GM19467 (cell line): ENCODE measurements at regions not wholly inside any gene's neighbourhood (a gene's known extent, or its start where the extent isn't known, plus 50 kb on each side); places are given as distances from the start of the nearest gene placed in this dataset.
"Not testable (repeated sequence)": the region's sequence is repeated elsewhere in the genome, so short reads cannot be mapped to it uniquely, and the experiment has no call there.

Source experiments
- ATAC-seq: cut with Tn5 transposase; IDR thresholded peaks from one replicate; pipeline ENCODE4 v1.9.1; 2021; ENCODE audit warnings: mild to moderate bottlenecking, moderate library complexity; ENCODE audit not compliant: unreplicated experiment

DNA sequence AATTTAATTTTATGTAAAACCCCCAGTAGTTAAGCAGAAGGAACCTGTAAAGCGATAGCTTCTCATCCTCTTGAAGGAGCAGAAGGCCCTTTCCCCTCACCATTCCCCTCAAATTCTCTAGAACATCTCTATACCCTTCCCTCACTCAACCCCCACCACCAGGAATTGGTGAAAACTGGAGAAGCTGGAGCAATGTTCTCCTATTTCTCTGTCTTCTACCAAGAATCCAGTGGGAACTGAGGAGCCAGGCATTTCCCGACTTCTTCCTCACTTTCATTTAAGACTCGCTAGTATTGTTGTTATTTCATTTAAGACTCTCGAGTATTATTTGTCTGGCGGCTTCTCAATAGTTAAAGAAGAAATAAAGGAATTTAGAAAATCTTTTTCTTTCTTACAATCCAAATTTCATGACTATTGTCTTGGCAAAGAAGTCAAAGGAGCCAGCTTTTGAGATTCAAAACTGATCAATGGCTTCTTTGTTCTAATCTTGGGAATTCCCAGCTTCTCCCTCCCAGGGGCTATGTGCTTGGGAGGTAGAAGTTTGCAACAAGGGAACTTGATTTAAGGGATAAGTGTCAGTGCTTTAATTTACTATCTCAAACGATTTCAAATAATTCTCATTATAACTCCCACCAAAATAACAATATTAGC, 253.3 kb upstream of the ADGRL2 start:
- no peak for ATAC-seq

DNA sequence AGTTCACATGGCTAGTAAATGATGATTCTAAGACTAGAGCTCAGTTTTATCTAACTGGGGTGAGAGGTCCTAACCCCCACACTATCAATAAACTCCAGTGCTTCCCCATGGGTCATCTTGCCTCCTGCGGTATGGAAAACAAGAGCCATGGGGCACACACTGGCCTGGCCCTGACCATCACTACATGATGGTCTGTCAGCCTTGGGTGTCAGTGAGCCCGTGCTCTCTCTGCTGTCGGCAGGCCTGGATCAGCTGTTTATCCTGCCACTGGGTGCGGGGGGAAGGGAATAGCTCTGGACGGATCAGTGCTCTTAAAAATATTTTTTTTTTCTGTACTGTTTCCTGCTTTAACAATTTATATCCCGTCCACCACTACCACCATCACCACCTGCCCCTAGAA, 255.0 kb upstream of the ADGRL2 start:
- no peak for ATAC-seq

DNA sequence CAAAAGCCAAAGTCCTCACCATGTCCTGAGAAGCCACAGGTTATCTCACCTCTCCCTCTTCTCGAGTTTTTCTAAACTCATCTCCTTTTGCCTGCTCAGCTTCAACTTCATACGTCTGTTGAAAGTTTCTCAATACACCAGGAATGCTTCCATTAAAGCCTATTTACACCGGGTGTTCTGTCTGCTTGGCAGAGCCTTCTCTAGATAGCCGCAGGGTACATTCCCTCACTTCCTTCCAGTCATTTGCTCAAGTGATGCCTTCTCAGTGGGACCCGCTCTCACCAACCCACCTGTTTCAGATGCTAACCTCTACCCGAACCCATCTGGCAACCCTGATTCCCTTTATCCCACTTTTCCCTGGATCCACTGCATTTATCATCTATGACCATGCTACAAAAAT, 257.0 kb upstream of the ADGRL2 start:
- no peak for ATAC-seq

DNA sequence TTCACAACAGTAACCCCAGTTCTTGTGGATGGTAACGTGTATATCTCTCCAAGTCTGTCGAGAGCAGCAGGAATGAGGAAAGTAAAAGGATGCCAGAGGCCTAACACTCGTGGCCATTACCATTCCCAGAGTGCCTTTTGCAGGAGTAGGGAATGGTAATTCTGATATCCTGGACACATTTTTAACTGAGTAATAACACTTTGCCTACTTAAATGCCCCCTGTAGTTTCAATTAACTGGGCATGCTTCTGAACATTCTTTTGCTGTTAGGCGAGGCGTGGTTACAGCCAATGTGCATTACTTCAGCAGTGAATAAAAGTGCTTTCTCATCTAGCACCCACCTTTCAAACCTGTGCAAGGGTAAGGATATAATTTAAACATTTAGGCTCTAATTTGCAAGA, 258.5 kb upstream of the ADGRL2 start:
- ATAC-seq, result no peak

DNA sequence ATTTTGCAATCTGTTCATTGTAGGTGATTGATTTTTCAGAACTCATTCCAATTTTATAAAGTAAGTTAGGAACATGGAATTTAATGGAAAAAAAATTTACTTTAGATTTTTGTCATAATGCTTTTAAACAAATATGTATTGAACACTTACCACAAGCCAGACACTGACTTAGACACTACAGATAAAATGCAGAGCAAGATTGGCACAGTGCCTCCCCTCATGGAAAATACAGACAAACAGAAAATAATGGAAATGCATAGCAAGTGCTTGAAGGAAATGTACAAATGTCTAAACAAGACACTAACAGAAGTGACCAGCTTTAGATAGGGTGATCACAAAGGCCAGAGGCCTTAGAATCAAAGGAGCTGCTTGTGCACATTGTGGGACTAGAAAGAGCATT, 260.5 kb upstream of the ADGRL2 start:
- no peak for ATAC-seq

DNA sequence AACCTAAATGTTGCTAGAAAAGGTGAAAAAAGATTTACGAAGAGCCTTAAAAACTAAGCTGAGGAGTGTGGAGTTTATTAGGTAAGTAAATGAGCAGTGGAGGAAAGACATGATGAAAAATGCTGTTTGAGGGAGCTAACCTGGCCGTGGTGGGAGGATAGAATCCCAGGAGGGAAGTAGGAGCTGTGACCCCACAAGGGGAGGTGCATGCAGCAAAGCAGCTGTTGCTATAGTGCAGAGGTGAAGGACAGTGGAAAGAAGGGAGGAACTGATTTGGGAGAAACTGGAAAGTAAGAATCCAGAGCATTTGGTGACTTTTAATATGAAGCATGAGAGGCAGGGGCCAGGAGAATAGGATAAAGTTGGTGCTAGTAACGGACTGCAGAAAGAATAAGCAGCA, 271.7 kb upstream of the ADGRL2 start:
- no peak for ATAC-seq

DNA sequence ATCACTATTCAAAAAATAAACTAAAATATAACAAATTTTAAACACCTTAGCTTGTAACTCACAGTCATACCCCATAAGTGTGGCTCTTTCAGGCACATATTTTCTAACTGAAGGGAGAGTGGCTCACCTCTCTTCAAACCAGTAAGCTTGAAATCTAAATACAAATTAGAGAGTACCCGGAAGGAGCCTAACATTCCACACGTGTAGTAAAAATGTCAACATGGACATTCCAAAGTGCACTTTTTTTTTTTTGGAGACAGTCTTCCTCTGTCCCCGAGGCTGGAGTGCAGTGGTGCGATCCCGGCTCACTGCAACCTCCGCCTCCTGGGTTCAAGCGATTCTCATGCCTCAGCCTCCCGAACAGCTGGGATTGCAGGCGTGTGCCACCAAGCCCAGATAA, 275.6 kb upstream of the ADGRL2 start:
- no peak for ATAC-seq

DNA sequence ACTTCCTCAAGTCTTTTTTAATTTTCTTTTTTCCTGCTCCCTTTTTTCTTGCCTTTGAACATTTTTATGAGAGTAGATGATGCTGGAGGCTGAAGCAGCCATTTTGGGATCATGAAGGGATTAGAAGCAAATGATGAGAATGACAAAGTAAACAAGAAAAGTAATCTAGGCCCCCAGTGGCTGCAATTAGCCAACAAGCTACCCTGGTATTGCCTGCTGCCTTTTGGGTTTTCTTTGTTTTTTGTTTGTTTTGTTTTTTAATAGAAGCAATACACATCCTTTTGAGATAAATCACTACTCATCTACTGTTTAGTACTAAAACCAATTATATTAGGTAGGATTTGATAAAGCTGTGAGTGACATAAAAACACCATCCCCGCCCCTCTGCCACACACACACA, 280.7 kb upstream of the ADGRL2 start:
- no peak for ATAC-seq

DNA sequence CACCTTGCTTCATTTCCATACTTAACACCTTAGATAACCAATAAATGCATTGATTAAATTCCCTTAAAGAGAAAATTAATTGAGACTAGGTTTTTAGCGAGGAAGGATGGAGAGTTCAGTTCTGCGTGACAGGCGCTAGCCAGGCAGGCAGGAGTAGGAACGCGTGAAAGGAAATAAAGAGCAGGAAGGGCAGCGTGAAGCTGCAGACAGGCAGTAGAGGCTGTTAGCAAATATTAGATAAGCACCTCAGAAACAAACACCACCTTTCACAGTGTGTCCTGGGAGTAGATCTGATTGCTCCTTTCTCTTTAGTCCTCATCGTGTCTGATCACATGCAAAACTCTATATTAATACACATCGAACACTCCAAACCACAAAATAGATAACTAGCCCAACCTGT, 282.7 kb upstream of the ADGRL2 start:
- no peak for ATAC-seq

DNA sequence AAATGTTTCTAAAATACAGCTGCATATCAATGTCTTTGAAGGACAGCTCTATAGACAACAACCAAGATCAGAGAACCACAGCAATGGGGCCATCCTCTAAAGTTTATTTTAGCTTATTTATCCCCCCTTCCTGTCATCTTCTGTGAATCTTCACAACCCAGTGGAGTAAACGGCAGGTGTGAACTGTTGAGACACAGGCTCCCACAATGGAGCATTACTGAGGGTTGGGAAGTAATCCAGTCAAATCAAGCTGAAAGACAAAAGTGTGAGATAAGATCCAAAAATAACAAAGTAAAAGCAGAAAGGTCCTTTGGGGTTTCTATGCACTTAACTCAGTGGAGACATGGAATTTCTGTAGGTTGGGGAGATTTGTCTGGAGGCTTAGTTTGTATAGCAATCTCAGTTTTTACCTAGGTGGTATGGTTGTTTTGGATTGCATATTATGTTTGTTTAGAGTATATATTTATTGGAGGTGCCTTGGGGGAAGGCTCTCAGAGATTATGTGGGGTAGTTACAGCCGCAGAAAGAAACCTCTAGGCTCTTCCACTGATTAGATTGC, 286.9 kb upstream of the ADGRL2 start:
- ATAC-seq, result no peak

DNA sequence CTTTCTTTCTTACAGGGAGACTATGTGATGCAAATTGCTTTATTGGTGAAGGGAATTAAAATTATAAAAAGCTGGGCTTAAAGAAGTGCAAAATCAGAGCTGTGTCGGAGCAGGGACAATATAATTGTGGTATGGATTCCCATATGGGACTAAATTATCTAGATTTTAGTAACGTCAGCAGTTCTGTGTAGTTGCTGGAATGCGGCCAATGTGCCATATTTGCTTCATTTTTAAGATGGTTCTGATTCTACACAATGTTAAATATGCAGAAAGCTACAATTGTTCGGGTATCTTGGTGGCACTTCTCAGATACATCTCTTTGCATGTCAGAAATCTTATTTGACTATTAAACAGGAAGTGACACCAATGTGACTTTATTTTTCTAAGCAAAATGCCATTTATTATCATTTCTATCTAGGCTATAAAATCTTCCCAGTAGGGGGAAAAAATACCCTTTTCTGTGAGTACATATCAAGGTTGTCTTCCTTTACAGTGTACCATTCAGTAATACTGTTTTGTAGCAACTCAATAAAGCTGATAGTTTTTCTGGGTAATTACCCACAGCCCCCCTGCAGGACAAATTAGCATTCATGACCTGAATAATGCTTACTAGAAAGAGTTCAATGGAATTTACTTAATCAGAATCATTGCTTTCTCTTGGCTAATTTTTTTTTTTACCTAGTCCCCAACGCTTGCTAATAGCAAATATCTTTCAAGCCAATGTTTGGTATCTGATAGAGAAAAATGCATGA, 288.3 kb upstream of the ADGRL2 start:
- ATAC-seq, result no peak

DNA sequence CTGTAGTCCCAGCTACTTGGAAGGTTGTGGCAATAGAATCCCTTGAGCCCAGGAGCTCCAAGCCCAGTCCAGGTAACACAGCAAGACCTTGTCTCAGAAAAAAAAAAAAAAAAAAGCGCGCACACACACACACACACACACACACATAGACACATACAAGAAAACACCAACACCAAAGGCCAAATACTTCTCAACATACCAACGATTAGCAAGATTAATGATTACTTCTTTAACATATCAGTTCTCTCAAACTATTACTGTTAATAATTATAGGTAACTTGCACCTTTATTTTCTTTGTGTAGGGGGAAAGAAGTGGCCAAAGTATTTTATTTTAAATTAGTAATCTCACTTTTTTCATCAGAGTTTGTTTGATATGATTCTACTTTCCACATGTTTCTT, 289.5 kb upstream of the ADGRL2 start:
- ATAC-seq, result no peak

DNA sequence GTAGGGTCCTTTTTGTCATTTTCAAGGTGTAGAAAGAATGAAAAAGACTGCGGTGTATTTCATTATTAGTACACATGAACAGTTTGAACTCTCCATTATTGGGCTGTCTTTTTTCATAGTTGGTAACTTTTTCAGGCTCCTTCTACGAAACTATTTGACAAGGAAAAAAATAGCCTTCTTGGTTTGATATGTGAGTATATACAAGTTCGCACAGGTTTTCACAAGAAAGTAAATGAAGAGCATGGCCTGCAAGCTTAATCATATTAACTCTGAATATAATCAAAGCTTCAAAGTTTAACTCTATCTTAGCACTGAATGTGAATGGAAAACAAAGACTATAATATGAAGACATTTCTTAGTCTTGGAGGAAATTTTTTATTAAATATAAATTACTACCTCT, 290.0 kb upstream of the ADGRL2 start:
- ATAC-seq, result no peak

DNA sequence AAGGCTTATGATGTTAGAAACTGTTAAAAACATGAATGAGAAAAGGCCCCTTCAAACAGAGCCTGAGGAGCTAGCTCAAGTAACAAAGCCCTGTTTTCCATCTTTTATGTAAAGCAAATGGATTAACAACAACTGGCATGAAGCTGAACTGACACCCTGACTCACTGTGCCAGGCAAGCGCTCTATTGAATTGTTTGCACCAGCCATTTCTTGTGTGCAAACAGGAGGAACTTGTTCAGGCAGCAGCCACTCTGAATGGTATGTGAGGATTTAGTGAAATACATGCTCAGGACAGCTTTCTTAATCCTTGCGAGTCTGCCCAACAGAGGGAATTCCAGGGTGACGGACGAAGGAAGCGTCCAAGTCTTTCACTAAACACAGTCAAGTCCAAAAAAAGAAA, 291.1 kb upstream of the ADGRL2 start:
- no peak for ATAC-seq

DNA sequence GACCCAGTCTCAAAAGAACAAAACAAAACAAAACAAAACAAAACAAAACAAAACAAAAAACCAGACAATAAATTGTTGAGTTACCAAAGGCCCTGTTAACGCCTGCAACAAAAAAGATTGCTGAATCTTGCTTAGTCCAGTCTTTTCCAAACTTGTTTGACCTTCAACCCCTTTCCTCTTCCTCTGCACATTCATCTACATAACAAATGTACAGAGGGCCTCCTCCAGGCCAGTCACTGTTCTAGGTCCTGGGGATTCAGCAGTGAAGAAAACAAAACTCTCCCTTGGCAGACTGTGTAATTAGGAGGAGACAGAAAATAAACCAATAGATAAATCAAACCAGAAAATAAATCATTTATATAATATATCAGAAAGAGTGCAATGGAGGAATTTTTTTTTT, 294.0 kb upstream of the ADGRL2 start:
- no peak for ATAC-seq

DNA sequence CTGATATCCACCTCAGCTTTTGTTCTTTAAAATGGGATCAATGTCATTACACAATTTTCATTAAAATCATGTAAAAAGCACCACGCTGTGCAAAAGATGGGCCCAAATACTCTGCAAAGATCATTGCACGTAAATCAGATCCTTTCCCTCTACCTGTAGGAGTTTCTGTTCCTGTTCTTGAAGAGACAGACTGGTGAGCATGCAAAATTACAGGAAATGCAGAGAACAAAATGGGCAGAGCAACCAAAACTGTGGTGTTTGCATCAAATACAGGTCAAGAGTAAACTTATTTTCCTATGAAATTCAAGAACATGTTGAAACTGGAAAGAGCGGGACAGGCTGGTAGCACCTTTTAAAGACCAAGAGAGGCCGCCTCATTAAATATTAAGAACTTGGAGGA, 294.9 kb upstream of the ADGRL2 start:
- peak; percentile 94 for ATAC-seq

DNA sequence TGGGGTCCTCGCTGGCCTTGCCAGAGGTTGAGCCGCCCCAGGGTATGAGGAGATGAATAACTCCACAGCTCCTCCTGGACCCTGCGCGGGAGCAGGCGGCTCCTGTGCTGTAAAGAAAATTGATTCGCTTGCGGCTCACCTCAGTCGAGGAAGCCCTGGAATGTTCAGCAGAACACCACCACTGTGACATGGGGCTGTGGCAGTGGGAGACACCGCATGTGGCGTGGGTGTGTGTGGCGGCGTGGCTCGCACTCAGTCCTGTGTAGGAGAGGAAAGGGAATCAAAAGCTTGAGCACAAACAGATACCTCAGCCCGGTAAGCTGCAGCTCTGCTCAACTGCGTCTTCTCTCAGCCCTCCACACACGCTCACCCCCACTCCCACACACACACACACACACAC, 295.9 kb upstream of the ADGRL2 start:
- ATAC-seq, result not testable (repeated sequence)

DNA sequence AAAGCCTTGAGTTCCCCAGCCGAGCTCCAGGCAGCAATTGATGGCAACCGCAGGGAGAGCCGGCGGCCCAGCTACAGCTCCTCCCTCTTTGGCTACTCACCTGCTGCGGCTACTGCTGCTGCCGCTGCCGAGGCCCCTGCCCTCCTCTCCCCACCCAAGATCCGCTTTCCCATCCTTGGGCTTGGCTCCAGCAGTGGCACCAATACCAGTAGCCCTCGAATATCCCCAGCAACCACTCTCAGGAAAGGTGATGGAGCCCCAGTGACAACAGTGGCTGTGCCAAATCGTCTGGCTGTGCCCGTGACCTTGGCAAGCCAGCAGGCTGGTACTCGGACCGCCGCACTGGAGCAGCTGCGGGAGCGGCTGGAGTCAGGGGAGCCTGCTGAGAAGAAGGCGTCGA, 298.0 kb upstream of the ADGRL2 start:
- ATAC-seq, result not testable (repeated sequence)

DNA sequence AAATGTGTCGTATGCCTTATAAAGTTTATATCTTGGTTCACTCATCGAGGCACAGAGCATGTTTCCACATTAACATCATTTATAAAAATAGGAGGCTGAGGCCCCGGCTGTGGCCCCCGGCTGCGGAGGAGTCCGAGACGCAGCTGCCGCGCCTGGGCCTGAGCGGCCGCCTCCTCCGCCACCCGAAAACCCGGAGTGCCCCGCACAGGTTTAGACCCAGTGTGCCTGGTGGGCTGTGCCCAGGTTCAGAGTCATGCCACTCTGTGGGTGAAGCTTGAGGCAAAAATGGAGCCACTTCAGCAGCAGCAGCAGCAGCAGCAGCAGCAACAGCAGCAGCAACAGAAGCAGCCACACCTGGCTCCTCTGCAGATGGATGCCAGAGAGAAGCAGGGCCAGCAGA, 299.2 kb upstream of the ADGRL2 start:
- ATAC-seq, result not testable (repeated sequence)

DNA sequence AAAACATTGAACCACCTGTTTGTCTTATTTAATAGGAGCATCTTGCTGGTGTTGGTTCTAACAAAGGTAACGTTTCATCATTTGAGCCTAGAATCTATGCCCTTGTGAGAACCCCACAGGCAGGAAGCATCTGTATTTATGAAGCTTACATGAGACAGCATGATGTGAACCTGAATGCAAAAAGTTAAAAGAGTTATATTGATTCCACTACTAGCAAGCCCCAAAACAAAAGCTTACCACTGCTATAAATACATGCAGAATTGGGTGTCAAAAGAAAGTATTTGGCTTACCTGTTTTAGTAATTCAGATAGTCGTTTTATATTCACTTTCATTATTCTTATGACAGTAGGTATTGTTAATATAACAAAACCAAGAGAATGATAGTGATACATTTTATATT, 301.2 kb upstream of the ADGRL2 start:
- no peak for ATAC-seq

DNA sequence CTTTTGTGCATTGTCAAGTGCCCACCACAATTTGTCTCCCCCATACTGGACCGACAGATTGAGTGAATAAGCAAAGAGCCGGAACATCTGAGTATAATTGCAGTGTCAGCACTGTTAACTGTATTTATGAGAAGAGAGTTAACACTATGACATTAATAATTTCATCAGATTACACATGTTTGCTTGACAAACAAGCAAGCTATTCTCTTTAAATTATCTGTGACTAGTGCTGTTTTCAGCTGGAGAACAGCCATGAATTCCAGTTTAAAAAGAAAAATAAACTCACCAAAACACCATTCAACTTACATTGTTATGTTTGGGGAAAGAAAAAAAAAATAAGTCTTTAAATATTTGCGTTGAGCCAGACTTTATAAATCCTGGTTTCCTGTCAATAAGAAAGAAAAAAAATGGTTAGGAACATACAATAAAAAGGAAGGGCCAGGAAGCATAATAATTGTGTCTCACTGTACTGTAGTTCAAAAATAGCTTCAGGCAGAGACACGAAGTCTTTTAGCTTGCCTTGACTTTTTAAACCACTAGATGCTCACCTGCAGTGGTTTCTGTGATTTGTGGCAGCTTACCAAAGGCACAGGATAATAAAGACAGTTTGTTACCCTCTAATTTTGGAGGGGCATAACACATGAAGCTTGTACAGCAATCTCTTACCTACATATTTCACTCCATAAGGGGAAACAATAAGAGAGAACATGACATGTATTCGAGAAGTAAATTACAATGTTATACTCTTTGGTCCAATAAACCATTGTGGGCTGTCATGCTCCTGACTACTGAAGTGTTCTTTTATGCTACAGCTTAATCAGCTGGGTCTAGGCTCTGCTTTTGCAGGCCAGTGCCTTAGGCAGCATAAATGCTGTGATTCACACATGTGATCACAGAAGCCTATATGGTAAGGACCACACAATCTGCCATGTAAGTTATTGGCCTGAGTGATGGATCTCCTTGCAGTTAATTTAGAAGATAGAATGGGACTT, 302.0 kb upstream of the ADGRL2 start:
- no peak for ATAC-seq
